ENCODE measurements at regions not wholly inside any gene's neighbourhood (a gene's known extent, or its start where the extent isn't known, plus 50 kb on each side); places are given as distances from the start of the nearest gene placed in this dataset.

DNA sequence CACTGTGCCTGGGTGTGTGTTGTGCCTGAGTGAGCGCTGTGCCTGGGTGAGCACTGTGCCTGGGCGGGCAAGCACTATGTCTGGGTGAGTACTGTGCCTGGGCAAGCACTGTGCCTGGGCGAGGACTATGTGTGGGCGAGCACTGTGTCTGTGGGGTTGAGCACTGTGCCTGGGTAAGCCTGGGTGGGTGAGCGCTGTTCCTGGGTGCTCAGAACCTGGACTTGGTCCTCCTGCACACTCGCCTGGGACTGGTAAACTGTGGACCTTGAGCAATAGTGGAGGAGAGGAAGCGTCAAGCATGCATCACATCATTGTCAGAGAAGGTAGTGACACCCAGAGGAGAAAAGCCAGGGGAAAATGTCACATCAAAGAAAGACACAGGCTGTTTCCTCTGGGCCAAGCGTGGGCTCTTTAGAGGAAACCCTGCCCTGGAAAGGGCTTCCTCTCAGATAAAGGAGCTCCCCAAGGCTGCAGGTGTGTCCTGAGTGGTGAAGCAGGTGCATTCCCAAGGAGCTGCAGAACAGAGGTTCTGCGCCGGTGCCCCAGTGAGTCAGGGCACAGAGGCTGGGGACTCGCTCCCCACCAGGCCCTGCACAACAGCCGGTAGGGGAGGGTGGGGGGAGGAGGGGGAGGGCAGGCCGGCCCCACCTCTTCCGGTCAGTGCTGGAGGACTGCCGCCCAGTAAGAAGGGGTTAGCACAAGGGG lies 141.2 kb downstream of the TEX29 start:
- TF ChIP-seq, protein P1, sequence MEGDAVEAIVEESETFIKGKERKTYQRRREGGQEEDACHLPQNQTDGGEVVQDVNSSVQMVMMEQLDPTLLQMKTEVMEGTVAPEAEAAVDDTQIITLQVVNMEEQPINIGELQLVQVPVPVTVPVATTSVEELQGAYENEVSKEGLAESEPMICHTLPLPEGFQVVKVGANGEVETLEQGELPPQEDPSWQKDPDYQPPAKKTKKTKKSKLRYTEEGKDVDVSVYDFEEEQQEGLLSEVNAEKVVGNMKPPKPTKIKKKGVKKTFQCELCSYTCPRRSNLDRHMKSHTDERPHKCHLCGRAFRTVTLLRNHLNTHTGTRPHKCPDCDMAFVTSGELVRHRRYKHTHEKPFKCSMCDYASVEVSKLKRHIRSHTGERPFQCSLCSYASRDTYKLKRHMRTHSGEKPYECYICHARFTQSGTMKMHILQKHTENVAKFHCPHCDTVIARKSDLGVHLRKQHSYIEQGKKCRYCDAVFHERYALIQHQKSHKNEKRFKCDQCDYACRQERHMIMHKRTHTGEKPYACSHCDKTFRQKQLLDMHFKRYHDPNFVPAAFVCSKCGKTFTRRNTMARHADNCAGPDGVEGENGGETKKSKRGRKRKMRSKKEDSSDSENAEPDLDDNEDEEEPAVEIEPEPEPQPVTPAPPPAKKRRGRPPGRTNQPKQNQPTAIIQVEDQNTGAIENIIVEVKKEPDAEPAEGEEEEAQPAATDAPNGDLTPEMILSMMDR (IDR thresholded peaks at IDR 0.05 in 4 of 5, conservative IDR thresholded peaks at IDR 0.05 in 1 of 5) = no peak
- no peak for TF ChIP-seq POLR2A (IDR thresholded peaks at IDR 0.05)
